Stimulated activated naive CD8-positive, alpha-beta T cell treated with anti-CD3 and anti-CD28 coated beads, Interleukin-15, amount 100 ng/mL, for 72 hours (primary cell): ENCODE measurements at regions not wholly inside any gene's neighbourhood (a gene's known extent, or its start where the extent isn't known, plus 50 kb on each side); places are given as distances from the start of the nearest gene placed in this dataset.
A peak's percentile ranks its signal among the peaks of the same experiment; 100 is the strongest.
"Not testable (repeated sequence)": the region's sequence is repeated elsewhere in the genome, so short reads cannot be mapped to it uniquely, and the experiment has no call there.

Experiments
- ATAC-seq: fragments of 150-1000 bp; cut with Tn5 transposase; 2 replicates; pipeline ENCODE4 v1.10.0; 2021; ENCODE audit warnings: mild to moderate bottlenecking, moderate library complexity
- DNase-seq, 2 donors: peaks; one replicate each; pipeline ENCODE4 v3.0.0; 2021 to 2022
- H3K27ac Mint-ChIP-seq, 2 donors: one replicate each; pipeline ENCODE4 v1.8.0; 2022; ENCODE audit warnings: mild to moderate bottlenecking in 2 of 2, mixed read lengths in 2 of 2, moderate library complexity in 2 of 2
- H3K27me3 Mint-ChIP-seq: one replicate; pipeline ENCODE4 v1.8.0; 2022; ENCODE audit warnings: mixed read lengths
- H3K4me1 Mint-ChIP-seq: one replicate; pipeline ENCODE4 v1.8.0; 2022; ENCODE audit warnings: mild to moderate bottlenecking, mixed read lengths
- H3K4me3 Mint-ChIP-seq, 2 donors: one replicate each; pipeline ENCODE4 v1.8.0; 2022; ENCODE audit warnings: mild to moderate bottlenecking in 2 of 2, mixed read lengths in 2 of 2, moderate library complexity in 1 of 2
- H3K9me3 Mint-ChIP-seq, 2 donors: one replicate each; pipeline ENCODE4 v1.8.0; 2022; ENCODE audit warnings: mixed read lengths in 2 of 2

GRCh38 chr19:32041681-32042292, 303.6 kb upstream of the ZNF507 start:
- Mint-ChIP-seq H3K4me3 (no peak overlapping the region), H3K27me3 (peaks cover 38% of the 10 kb centered on the region), H3K4me1 (no peaks in the 10 kb centered on the region), H3K9me3 (no peaks in the 10 kb centered on the region), H3K27ac (no peak overlapping the region)
- DNase-seq (peak; percentile 8 to 23), ATAC-seq (no peak)

- Mint-ChIP-seq H3K4me3 (no peak overlapping the region), H3K27ac (no peak overlapping the region), H3K27me3 (peaks cover 39% of the 10 kb centered on the region), H3K9me3 (peaks cover 3 to 9% of the 10 kb centered on the region in 2 donors), H3K4me1 (no peaks in the 10 kb centered on the region)
- DNase-seq (no peak), ATAC-seq (no peak)
These were observed 297.6 kb upstream of the ZNF507 start for GRCh38 chr19:32047788-32048187.

DNA sequence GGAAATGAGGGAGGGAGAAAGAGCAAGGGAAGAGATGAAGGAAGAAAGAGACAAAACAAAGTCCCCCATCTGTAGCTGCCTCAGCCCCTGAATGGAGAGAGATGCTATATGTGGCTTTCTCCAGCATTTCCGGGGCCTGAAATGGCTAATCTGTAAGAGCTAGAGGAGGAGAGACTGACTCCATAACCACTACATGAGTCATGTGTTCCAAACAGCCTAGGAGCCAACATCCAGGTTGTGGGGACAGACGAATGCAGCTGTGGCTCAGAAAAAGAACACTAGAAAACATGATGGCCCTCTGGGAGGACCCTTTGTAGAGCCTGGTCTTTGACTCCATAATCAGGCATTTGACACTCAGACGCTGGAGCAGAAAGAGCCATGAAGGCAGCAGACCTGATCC, 292.0 kb upstream of the ZNF507 start:
- Mint-ChIP-seq H3K27ac (no peak overlapping the region), H3K27me3 (peaks cover 13% of the 10 kb centered on the region), H3K9me3 (peaks cover 7 to 12% of the 10 kb centered on the region in 2 donors), H3K4me3 (no peak overlapping the region), H3K4me1 (no peaks in the 10 kb centered on the region)
- DNase-seq (no peak), ATAC-seq (no peak)

GRCh38 chr19:32053861-32054260, 291.5 kb upstream of the ZNF507 start:
- H3K4me1 Mint-ChIP-seq, result no peaks in the 10 kb centered on the region

GRCh38 chr19:32058131-32058530, 287.3 kb upstream of the ZNF507 start:
- ATAC-seq (no peak), DNase-seq (no peak)
- no peaks in the 10 kb centered on the region for H3K4me1 Mint-ChIP-seq
- peaks cover 0 to under 1% of the 10 kb centered on the region in 2 donors for H3K9me3 Mint-ChIP-seq
- no peak overlapping the region for H3K4me3 Mint-ChIP-seq
- H3K27me3 Mint-ChIP-seq, result peaks cover under 1% of the 10 kb centered on the region
- no peak overlapping the region for H3K27ac Mint-ChIP-seq

More at GRCh38 chr19:32053861-32054260, 291.5 kb upstream of the ZNF507 start:
- no peak for ATAC-seq
- no peak overlapping the region for H3K4me3 Mint-ChIP-seq
- DNase-seq, result no peak
- peaks cover 7 to 12% of the 10 kb centered on the region in 2 donors for H3K9me3 Mint-ChIP-seq
- no peak overlapping the region for H3K27ac Mint-ChIP-seq
- peaks cover 13% of the 10 kb centered on the region for H3K27me3 Mint-ChIP-seq

DNA sequence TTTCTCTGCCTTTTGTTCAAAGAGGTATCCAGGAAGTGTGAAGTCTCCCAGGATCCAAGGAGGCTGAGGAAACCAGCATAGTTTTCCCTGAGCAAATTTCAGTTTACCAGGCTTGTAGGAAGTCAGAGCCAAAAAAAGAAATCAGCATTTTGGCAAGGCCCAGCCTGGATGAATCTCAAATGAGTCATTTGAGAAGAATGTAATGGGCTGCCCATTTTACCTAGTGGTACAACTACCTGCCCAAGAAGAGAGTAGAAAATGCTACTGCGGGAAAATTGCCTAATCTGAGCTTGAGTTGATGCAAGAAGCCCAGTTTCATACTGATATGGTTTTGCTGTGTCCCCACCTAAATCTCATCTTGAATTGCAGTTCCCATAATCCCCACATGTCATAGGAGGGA, 284.1 kb upstream of the ZNF507 start:
- Mint-ChIP-seq H3K27me3 (no peaks in the 10 kb centered on the region), H3K9me3 (no peaks in the 10 kb centered on the region), H3K27ac (no peak overlapping the region), H3K4me3 (no peak overlapping the region), H3K4me1 (no peaks in the 10 kb centered on the region)
- no peak for DNase-seq
- ATAC-seq, result no peak

- DNase-seq, result no peak
- Mint-ChIP-seq H3K27ac (peak overlapping the region in 1 of 2 donors; percentile 13), H3K27me3 (no peaks in the 10 kb centered on the region), H3K4me3 (no peak overlapping the region), H3K9me3 (no peaks in the 10 kb centered on the region), H3K4me1 (no peaks in the 10 kb centered on the region)
- ATAC-seq, result no peak
These were observed 281.8 kb upstream of the ZNF507 start for GRCh38 chr19:32063601-32064000.

- DNase-seq, result no peak
- Mint-ChIP-seq H3K27me3 (peaks cover 7% of the 10 kb centered on the region), H3K4me1 (no peaks in the 10 kb centered on the region), H3K9me3 (no peaks in the 10 kb centered on the region), H3K27ac (no peak overlapping the region), H3K4me3 (no peak overlapping the region)
- no peak for ATAC-seq
These were observed 279.4 kb upstream of the ZNF507 start for GRCh38 chr19:32066056-32066455.

DNA sequence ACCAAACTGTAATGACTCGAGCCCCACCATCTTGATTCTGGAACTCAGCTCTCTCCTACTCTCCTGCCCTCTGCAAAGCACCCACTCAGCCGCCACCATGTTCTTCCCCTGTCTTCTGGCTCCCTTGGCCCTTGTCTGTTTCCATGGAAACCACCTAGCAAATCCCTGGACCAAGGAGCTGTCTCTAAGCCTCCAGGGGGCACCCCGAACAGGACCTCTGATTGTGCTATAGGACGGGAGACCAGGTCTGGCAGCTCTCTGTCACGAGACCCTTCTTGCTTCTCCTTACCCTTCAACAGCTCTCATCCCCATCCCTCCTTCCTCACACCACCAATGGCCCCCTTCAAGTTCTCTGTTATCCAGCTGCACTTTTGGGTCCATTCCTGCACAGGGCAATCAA, 277.7 kb upstream of the ZNF507 start:
- no peaks in the 10 kb centered on the region for H3K9me3 Mint-ChIP-seq
- H3K4me1 Mint-ChIP-seq, result no peaks in the 10 kb centered on the region
- H3K27ac Mint-ChIP-seq, result peak overlapping the region in 1 of 2 donors; percentile 85
- H3K4me3 Mint-ChIP-seq, result no peak overlapping the region
- no peak for DNase-seq
- peaks cover 7% of the 10 kb centered on the region for H3K27me3 Mint-ChIP-seq
- ATAC-seq, result no peak

GRCh38 chr19:32068793-32069192, 276.6 kb upstream of the ZNF507 start:
- DNase-seq (no peak), ATAC-seq (no peak)
- peaks cover 7% of the 10 kb centered on the region for H3K27me3 Mint-ChIP-seq
- no peak overlapping the region for H3K27ac Mint-ChIP-seq
- no peak overlapping the region for H3K4me3 Mint-ChIP-seq
- H3K9me3 Mint-ChIP-seq, result no peaks in the 10 kb centered on the region
- no peaks in the 10 kb centered on the region for H3K4me1 Mint-ChIP-seq

GRCh38 chr19:32070101-32070500, 275.3 kb upstream of the ZNF507 start:
- Mint-ChIP-seq H3K4me1 (no peaks in the 10 kb centered on the region), H3K4me3 (no peak overlapping the region), H3K27ac (no peak overlapping the region), H3K27me3 (peaks cover 7% of the 10 kb centered on the region), H3K9me3 (no peaks in the 10 kb centered on the region)
- DNase-seq (no peak), ATAC-seq (no peak)

GRCh38 chr19:32082028-32082427, 263.4 kb upstream of the ZNF507 start:
- no peak overlapping the region for H3K27ac Mint-ChIP-seq
- ATAC-seq (no peak), DNase-seq (no peak)
- H3K27me3 Mint-ChIP-seq, result no peaks in the 10 kb centered on the region
- peaks cover 0 to 6% of the 10 kb centered on the region in 2 donors for H3K9me3 Mint-ChIP-seq
- no peaks in the 10 kb centered on the region for H3K4me1 Mint-ChIP-seq
- no peak overlapping the region for H3K4me3 Mint-ChIP-seq

GRCh38 chr19:32084756-32085363, 260.6 kb upstream of the ZNF507 start:
- DNase-seq, H3K4me3 Mint-ChIP-seq, H3K27me3 Mint-ChIP-seq, H3K27ac Mint-ChIP-seq, H3K4me1 Mint-ChIP-seq, ATAC-seq, H3K9me3 Mint-ChIP-seq: not testable (repeated sequence)

DNA sequence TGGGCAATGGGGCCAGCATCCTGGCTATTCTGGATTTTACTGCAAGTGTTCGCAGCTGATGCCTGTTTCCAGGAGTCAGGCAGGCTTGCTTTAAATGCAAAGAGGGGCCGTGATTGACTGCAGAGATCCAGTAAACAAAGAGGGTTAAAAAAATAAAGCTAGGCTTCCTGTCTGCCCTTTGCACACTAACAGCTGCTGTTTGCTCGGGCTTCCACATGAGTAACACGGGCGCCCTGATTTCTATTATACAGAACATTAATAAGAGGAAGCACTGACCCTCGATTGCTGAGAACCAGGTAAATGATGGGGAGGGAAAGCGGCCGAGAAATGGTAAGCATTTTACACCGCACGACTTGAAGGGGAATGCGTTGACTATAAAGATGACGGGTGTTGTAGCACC, 254.2 kb upstream of the ZNF507 start:
- ATAC-seq, result no peak
- peaks cover 3 to 16% of the 10 kb centered on the region in 2 donors for H3K9me3 Mint-ChIP-seq
- no peak overlapping the region for H3K4me3 Mint-ChIP-seq
- no peaks in the 10 kb centered on the region for H3K4me1 Mint-ChIP-seq
- DNase-seq, result no peak
- H3K27me3 Mint-ChIP-seq, result peaks cover 8% of the 10 kb centered on the region
- H3K27ac Mint-ChIP-seq, result no peak overlapping the region

DNA sequence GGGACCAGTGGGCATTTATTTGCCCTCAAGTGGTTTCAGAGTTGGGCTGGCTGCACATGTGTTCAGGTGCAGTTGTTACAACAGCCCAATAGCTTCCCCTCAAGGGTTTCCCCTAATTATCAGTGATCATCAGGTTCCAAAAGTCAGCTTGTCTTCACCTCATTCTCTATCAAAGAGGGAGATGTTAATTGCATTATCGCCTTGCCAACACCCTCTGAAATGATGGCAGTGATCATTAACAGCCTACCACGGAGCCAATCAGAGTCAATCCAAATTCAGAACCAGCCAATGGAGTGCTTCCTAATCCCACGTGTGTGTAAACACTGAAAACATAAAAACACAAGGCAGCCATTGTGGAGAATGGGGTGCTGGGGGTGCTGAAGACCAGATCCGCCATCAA, 248.4 kb upstream of the ZNF507 start:
- no peak overlapping the region for H3K4me3 Mint-ChIP-seq
- peaks cover 10 to 14% of the 10 kb centered on the region in 2 donors for H3K9me3 Mint-ChIP-seq
- H3K4me1 Mint-ChIP-seq, result no peaks in the 10 kb centered on the region
- H3K27me3 Mint-ChIP-seq, result peaks cover 8% of the 10 kb centered on the region
- no peak overlapping the region for H3K27ac Mint-ChIP-seq
- DNase-seq, result no peak
- ATAC-seq, result no peak

GRCh38 chr19:32097620-32098019, 247.8 kb upstream of the ZNF507 start:
- H3K27me3 Mint-ChIP-seq, result peaks cover 8% of the 10 kb centered on the region
- H3K27ac Mint-ChIP-seq, result no peak overlapping the region
- no peaks in the 10 kb centered on the region for H3K4me1 Mint-ChIP-seq
- H3K4me3 Mint-ChIP-seq, result no peak overlapping the region
- DNase-seq (no peak), ATAC-seq (no peak)
- peaks cover 10 to 14% of the 10 kb centered on the region in 2 donors for H3K9me3 Mint-ChIP-seq

DNA sequence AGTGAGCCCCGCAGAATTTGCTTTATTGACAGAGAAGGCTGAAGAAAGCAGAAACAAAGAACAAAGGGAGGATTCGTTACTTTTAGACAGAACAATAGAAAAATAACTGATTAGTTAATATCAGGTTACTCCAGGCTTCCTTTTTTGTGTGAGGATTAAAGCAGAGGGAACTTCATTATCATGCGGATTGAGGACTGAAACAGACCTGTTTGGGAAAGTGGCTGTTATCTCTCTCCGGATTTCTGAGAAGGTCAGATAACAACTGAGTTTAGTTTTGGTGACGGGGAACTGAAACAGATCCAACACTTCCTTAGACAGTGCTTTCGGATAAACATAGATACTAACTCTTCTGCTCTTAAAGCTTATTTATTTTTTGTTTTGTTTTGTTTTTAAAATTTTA, 246.4 kb upstream of the ZNF507 start:
- Mint-ChIP-seq H3K4me1 (no peaks in the 10 kb centered on the region), H3K27ac (no peak overlapping the region), H3K27me3 (peaks cover 12% of the 10 kb centered on the region), H3K9me3 (peaks cover 10 to 14% of the 10 kb centered on the region in 2 donors), H3K4me3 (no peak overlapping the region)
- no peak for DNase-seq
- no peak for ATAC-seq
